A549 (cell line): ENCODE measurements at regions not wholly inside any gene's neighbourhood (a gene's known extent, or its start where the extent isn't known, plus 50 kb on each side); places are given as distances from the start of the nearest gene placed in this dataset.

Experiments
- ATAC-seq, 2 experiments: fragments of 200-7000 bp in 1 of 2; fragments of >200 bp in 1 of 2; cut with Nextera tagmentation in 1 of 2; cut with Tn5 transposase in 1 of 2; 3 replicates each; pipeline versions ENCODE4 v1.8.0 to v1.9.1; 2018 to 2020; ENCODE audit warnings: mild to moderate bottlenecking in 1 of 2, moderate library complexity in 1 of 2
- CTCF ChIA-PET: fragments of 300-600 bp; sonication (Branson Sonifier 250); formaldehyde crosslinking; extraction: SDS; loops from one replicate; lab custom pipeline; 2021; ENCODE audit warnings: antibody characterized with exemption, inconsistent platforms; lab: Yijun Ruan, JAX
- POLR2A ChIA-PET: fragments of 350-600 bp; formaldehyde crosslinking; extraction: SDS; loops from one replicate; lab custom pipeline; 2021; ENCODE audit warnings: antibody characterized with exemption, inconsistent platforms; lab: Yijun Ruan, JAX
- DNase-seq, 2 experiments: peaks; one replicate each; pipeline versions ENCODE4 v3.0.0 to v3.0.0-alpha.2; 2011 to 2016; ENCODE audit warnings: low read depth in 1 of 2, low spot score in 1 of 2
- FAIRE-seq: peaks from 2 replicates; lab custom pipeline; 2011; peaks lifted over from hg19 to GRCh38; lab: Jason Lieb, UNC
- H3K27ac ChIP-seq, 2 experiments: fragments of >200 bp; sonication (Bioruptor Twin); formaldehyde crosslinking; 3 replicates each; pipeline ENCODE4 v1.5.1; 2016 to 2017
- H3K4me1 ChIP-seq: fragments of >200 bp; sonication (Bioruptor Twin); formaldehyde crosslinking; 3 replicates; pipeline ENCODE4 v1.6.1; 2016
- H3K4me2 ChIP-seq: fragments of >200 bp; sonication (Bioruptor Twin); formaldehyde crosslinking; 3 replicates; pipeline ENCODE4 v1.6.1; 2016
- H3K4me3 ChIP-seq: fragments of >200 bp; sonication (Bioruptor Twin); formaldehyde crosslinking; 3 replicates; pipeline ENCODE4 v1.5.1; 2016
- H3K9me3 ChIP-seq: fragments of >200 bp; sonication (Bioruptor Twin); formaldehyde crosslinking; 3 replicates; pipeline ENCODE4 v1.6.1; 2016
- BHLHE40 ChIP-seq: IDR thresholded peaks from 2 replicates; pipeline ENCODE4 v1.6.1; 2012; ENCODE audit warnings: low read depth, low read length, inconsistent platforms
- CHD4 ChIP-seq: fragments of 200-600 bp; sonication (generic); IDR thresholded peaks from 2 replicates; pipeline ENCODE4 v1.6.1; 2016; ENCODE audit warnings: antibody characterized with exemption, mild to moderate bottlenecking, borderline replicate concordance
- EHF ChIP-seq: fragments of 250-450 bp; sonication (Bioruptor Pico); IDR thresholded peaks from 2 replicates; pipeline ENCODE4 v1.5.0; 2020; ENCODE audit warnings: mild to moderate bottlenecking
- EP300 ChIP-seq, 2 experiments: fragments of >200 bp; sonication (Bioruptor Twin); formaldehyde crosslinking; IDR thresholded peaks; 2 replicates in 1 of 2; 3 replicates in 1 of 2; pipeline ENCODE4 v1.6.1; 2016 to 2017
- FOSB ChIP-seq: fragments of 250-450 bp; sonication (Bioruptor Pico); IDR thresholded peaks from 2 replicates; pipeline ENCODE4 v1.5.0; 2020; ENCODE audit warnings: mild to moderate bottlenecking, moderate library complexity
- FOSL2 ChIP-seq, 2 experiments: fragments of 450-650 bp in 1 of 2; fragments of >200 bp in 1 of 2; sonication (Bioruptor Twin) in 1 of 2; formaldehyde crosslinking; IDR thresholded peaks; 2 replicates each; pipeline versions ENCODE4 v1.5.0 to v1.6.1; 2016 to 2020; ENCODE audit warnings: mild to moderate bottlenecking in 1 of 2, moderate library complexity in 1 of 2
- GATA3 ChIP-seq: IDR thresholded peaks from 2 replicates; pipeline ENCODE4 v1.6.1; 2012; ENCODE audit warnings: borderline replicate concordance
- HEYL ChIP-seq: fragments of 250-450 bp; sonication (Bioruptor Pico); IDR thresholded peaks from 2 replicates; pipeline ENCODE4 v1.8.0; 2021; ENCODE audit warnings: mild to moderate bottlenecking, moderate library complexity
- HOXB13 ChIP-seq: fragments of 250-450 bp; sonication (Bioruptor Pico); IDR thresholded peaks from 2 replicates; pipeline ENCODE4 v1.5.0; 2020; ENCODE audit warnings: low read depth, mild to moderate bottlenecking, moderate library complexity
- NPAS2 ChIP-seq: fragments of 250-450 bp; sonication (Bioruptor Pico); IDR thresholded peaks from 2 replicates; pipeline ENCODE4 v1.8.0; 2022; ENCODE audit warnings: mild to moderate bottlenecking, moderate library complexity, borderline replicate concordance
- PHF8 ChIP-seq: fragments of 200-600 bp; sonication (generic); IDR thresholded peaks from 2 replicates; pipeline ENCODE4 v1.6.1; 2016; ENCODE audit warnings: low read depth, mild to moderate bottlenecking, antibody characterized with exemption, moderate library complexity, borderline replicate concordance
- POLR2A ChIP-seq: IDR thresholded peaks from 2 replicates; pipeline ENCODE4 v1.6.1; 2012; ENCODE audit warnings: mild to moderate bottlenecking, low read length
- RARB ChIP-seq: fragments of 250-450 bp; sonication (Bioruptor Pico); IDR thresholded peaks from 2 replicates; pipeline ENCODE4 v1.8.0; 2021; ENCODE audit warnings: mild to moderate bottlenecking, moderate library complexity
- RFX5 ChIP-seq: fragments of 450-650 bp; IDR thresholded peaks from 2 replicates; pipeline ENCODE4 v1.7.1; 2014; ENCODE audit warnings: antibody characterized with exemption, mild to moderate bottlenecking, moderate library complexity
- SREBF2 ChIP-seq: fragments of 450-650 bp; IDR thresholded peaks from 2 replicates; pipeline ENCODE4 v1.6.1; 2014; ENCODE audit warnings: mild to moderate bottlenecking, moderate library complexity
- TP53 ChIP-seq: fragments of 250-450 bp; sonication (Bioruptor Pico); IDR thresholded peaks from 2 replicates; pipeline ENCODE4 v1.5.0; 2021; ENCODE audit warnings: mild to moderate bottlenecking, moderate library complexity
- ZSCAN20 ChIP-seq: fragments of 250-450 bp; sonication (Bioruptor Pico); IDR thresholded peaks from 2 replicates; pipeline ENCODE4 v1.8.0; 2022; ENCODE audit warnings: mild to moderate bottlenecking, moderate library complexity
- WGBS: methylation state at CpG from one replicate; pipeline ENCODE4 v1.1.6; 2017; ENCODE audit errors: missing lambda C conversion rate; 5-methylcytosine and 5-hydroxymethylcytosine counted together
- TF ChIP-seq, protein P1 (sequence below): fragments of 450-650 bp; IDR thresholded peaks from 2 replicates; pipeline ENCODE4 v1.6.1; 2014; ENCODE audit warnings: antibody characterized with exemption
- TF ChIP-seq, protein P2 (sequence below): fragments of 200-600 bp; sonication (generic); IDR thresholded peaks from 2 replicates; pipeline ENCODE4 v1.6.1; 2016; ENCODE audit warnings: antibody characterized with exemption, mild to moderate bottlenecking, moderate library complexity

DNA sequence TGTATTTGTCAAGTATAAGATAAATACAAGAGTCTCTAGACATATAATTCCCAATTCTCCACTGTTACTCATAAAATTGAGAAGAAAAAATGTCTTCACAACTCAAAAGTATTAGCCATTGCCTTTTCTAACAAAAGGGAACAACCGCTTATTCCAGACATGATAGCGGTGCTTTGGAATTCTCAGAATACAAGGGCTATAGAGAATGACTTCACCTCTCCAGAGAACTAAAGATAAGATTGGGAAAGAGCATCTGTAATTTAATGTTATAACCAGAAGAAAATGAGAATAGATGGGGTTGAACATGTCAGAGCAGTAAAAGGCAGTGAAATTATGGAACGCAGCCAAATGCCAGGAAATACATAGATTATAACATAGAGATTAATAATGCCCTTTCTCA is 730.8 kb downstream of the C6orf118 start:
- H3K4me2 ChIP-seq, result no peak overlapping the region
- POLR2A ChIA-PET, result no interaction called here
- CTCF ChIA-PET, result no interaction called here

DNA sequence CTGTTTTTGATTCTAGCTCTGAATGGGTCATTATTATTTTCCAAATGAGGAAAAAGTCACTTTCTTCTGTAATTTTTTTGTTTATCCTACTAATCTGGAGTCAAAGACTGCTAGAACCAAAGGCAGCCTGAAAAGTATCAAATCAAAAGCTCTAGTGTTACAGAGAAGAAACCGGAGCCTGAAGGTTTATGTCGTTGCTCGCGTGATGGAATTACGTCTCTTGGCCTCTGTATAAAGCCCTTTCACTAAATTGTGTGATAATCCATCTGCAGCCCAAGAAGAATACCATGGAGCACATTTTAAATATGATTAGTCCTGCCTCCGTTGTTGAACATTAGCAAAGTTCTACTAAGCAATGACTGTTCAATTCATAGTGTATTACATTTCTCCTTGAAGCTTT is 738.6 kb downstream of the C6orf118 start:
- WGBS, result 38% methylated on average over 6 of the region's 6 CpGs
- H3K9me3 ChIP-seq, result no peaks in the 10 kb centered on the region
- ChIA-PET CTCF (no interaction called here), POLR2A (no interaction called here)
- ATAC-seq, result no peak
- no peak overlapping the region for H3K4me2 ChIP-seq
- H3K27ac ChIP-seq, result no peak overlapping the region
- no peak overlapping the region for H3K4me3 ChIP-seq
- no peak for FAIRE-seq
- no peak for DNase-seq
- no peaks in the 10 kb centered on the region for H3K4me1 ChIP-seq
- TF ChIP-seq, protein P1, sequence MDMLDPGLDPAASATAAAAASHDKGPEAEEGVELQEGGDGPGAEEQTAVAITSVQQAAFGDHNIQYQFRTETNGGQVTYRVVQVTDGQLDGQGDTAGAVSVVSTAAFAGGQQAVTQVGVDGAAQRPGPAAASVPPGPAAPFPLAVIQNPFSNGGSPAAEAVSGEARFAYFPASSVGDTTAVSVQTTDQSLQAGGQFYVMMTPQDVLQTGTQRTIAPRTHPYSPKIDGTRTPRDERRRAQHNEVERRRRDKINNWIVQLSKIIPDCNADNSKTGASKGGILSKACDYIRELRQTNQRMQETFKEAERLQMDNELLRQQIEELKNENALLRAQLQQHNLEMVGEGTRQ, result no peak
- TF ChIP-seq HEYL (CRISPR knock-in tag) (no peak), POLR2A (no peak), RARB (CRISPR knock-in tag) (no peak), PHF8 (no peak)

More for the DNA sequence above, 730.8 kb downstream of the C6orf118 start:
- 37% methylated on average over 3 of the region's 3 CpGs for WGBS
- TF ChIP-seq NPAS2 (CRISPR knock-in tag) (no peak), BHLHE40 (no peak), HOXB13 (no peak), ZSCAN20 (CRISPR knock-in tag) (no peak), CHD4 (no peak)
- TF ChIP-seq, protein P2, sequence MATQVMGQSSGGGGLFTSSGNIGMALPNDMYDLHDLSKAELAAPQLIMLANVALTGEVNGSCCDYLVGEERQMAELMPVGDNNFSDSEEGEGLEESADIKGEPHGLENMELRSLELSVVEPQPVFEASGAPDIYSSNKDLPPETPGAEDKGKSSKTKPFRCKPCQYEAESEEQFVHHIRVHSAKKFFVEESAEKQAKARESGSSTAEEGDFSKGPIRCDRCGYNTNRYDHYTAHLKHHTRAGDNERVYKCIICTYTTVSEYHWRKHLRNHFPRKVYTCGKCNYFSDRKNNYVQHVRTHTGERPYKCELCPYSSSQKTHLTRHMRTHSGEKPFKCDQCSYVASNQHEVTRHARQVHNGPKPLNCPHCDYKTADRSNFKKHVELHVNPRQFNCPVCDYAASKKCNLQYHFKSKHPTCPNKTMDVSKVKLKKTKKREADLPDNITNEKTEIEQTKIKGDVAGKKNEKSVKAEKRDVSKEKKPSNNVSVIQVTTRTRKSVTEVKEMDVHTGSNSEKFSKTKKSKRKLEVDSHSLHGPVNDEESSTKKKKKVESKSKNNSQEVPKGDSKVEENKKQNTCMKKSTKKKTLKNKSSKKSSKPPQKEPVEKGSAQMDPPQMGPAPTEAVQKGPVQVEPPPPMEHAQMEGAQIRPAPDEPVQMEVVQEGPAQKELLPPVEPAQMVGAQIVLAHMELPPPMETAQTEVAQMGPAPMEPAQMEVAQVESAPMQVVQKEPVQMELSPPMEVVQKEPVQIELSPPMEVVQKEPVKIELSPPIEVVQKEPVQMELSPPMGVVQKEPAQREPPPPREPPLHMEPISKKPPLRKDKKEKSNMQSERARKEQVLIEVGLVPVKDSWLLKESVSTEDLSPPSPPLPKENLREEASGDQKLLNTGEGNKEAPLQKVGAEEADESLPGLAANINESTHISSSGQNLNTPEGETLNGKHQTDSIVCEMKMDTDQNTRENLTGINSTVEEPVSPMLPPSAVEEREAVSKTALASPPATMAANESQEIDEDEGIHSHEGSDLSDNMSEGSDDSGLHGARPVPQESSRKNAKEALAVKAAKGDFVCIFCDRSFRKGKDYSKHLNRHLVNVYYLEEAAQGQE, result no peak
- Histone ChIP-seq H3K4me1 (no peaks in the 10 kb centered on the region), H3K27ac (no peak overlapping the region), H3K4me3 (no peak overlapping the region), H3K9me3 (no peaks in the 10 kb centered on the region)
- no peak for ATAC-seq
- no peak for FAIRE-seq
- no peak for DNase-seq

DNA sequence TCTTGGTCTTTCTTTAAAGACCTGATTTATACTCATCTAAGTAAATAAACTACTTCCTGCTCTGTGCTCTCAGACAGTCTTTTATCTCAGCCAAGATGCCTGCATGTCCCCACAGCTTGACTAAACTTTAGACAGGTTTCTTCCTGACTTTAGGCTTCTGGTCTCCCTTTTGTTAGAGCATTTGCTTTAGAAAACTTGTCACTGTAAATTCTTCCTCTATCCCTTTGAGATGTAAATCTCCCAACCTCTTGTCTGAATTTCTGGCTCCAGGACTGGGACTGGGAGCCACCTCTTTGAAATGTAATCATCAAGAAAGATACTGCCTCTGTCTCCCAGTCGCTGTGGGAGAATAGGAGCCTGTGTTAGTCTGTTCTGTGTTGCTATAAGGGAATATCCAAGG is 739.9 kb downstream of the C6orf118 start:
- H3K4me1 ChIP-seq, result no peaks in the 10 kb centered on the region
- H3K4me3 ChIP-seq, result no peak overlapping the region
- CTCF ChIA-PET, result no interaction called here
- DNase-seq (no peak), ATAC-seq (no peak), FAIRE-seq (no peak)
- POLR2A ChIA-PET, result no interaction called here
- 0% methylated on average over 1 of the region's 1 CpG for WGBS
- TF ChIP-seq, protein P1, result no peak
- TF ChIP-seq EP300 (IDR thresholded peaks at IDR 0.05) (no peak), TP53 (CRISPR knock-in tag) (no peak), FOSB (CRISPR knock-in tag) (no peak), FOSL2 (IDR thresholded peaks at IDR 0.05) (no peak), FOSL2 (CRISPR knock-in tag; IDR thresholded peaks at IDR 0.05) (no peak), EHF (no peak), GATA3 (no peak), RFX5 (no peak), SREBF2 (no peak)
- no peaks in the 10 kb centered on the region for H3K9me3 ChIP-seq
- no peak overlapping the region for H3K4me2 ChIP-seq
- H3K27ac ChIP-seq, result no peak overlapping the region
